ENCODE measurements at regions not wholly inside any gene's neighbourhood (a gene's known extent, or its start where the extent isn't known, plus 50 kb on each side); places are given as distances from the start of the nearest gene placed in this dataset.

DNA sequence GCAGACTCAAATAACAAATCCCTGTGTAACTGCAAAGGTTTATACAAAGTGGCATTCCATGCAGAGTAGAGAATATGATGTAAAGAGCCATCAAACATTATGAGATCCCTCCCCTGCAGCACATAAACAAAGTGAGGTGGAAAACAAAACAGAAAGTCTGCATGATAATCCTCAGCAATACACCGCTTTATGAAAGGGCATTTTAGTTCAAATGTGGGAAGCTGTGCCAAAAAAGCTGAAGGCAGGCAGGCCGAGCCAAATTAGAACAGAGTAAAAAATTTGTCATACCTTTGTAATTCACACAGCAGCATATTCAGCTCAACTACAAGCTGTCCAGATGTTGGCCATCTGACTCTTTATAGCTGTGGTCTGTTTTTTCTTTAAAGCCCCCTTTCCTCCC, 113.5 kb downstream of the LHX9 start:
- TF ChIP-seq CTCF (IDR thresholded peaks at IDR 0.05 in 2 of 3, conservative IDR thresholded peaks at IDR 0.05 in 1 of 3; ENCODE audit: borderline replicate concordance in 1 of 3, insufficient read depth in 1 of 3, low read depth in 2 of 3, low read length in 2 of 3) = no peak
- no peak for TF ChIP-seq POLR2A (IDR thresholded peaks at IDR 0.05; ENCODE audit: borderline replicate concordance, extremely low read depth, insufficient read depth, insufficient read length)
- TF ChIP-seq EGR1 (IDR thresholded peaks at IDR 0.05; ENCODE audit: low read depth) = no peak
- no peak for TF ChIP-seq ZNF274 (IDR thresholded peaks at IDR 0.05; ENCODE audit: low read depth, low read length)
- TF ChIP-seq YY1 (IDR thresholded peaks at IDR 0.05; ENCODE audit: extremely low read depth, insufficient replicate concordance, low read depth, low read length) = no peak
